PC-9 (cell line): ENCODE measurements at regions not wholly inside any gene's neighbourhood (a gene's known extent, or its start where the extent isn't known, plus 50 kb on each side); places are given as distances from the start of the nearest gene placed in this dataset.

ENCODE experiments used
- EZH2 ChIP-seq: fragments of 200-600 bp; sonication (generic); IDR thresholded peaks from 2 replicates; pipeline ENCODE4 v1.8.0; 2017; ENCODE audit warnings: antibody characterized with exemption, low read depth
- TF ChIP-seq, protein P1 (sequence below): fragments of 200-600 bp; sonication (generic); conservative IDR thresholded peaks from 2 replicates; pipeline ENCODE4 v1.6.1; 2017; ENCODE audit warnings: mixed run types, antibody characterized with exemption, mild to moderate bottlenecking, moderate library complexity

DNA sequence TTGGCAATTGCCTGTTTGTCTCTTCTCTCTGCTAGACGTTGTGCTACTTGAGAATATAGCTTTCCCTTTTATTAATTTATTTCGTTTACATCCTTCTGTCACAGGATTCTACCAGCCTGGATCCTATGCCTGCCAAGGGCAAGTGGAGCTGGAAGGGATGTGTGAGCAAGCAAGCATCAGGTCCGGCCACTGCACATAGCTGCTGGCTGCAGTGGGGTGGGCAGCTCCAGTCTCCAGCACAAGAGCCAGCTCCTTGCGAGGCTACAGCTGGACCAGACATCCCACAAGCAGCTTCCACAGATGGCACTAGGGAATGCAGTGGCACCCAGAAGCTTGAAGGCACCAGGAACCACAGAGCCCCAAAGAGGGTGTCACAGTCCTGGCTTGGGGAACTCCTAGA, 225.0 kb downstream of the KCNC2 start:
- TF ChIP-seq, protein P1, sequence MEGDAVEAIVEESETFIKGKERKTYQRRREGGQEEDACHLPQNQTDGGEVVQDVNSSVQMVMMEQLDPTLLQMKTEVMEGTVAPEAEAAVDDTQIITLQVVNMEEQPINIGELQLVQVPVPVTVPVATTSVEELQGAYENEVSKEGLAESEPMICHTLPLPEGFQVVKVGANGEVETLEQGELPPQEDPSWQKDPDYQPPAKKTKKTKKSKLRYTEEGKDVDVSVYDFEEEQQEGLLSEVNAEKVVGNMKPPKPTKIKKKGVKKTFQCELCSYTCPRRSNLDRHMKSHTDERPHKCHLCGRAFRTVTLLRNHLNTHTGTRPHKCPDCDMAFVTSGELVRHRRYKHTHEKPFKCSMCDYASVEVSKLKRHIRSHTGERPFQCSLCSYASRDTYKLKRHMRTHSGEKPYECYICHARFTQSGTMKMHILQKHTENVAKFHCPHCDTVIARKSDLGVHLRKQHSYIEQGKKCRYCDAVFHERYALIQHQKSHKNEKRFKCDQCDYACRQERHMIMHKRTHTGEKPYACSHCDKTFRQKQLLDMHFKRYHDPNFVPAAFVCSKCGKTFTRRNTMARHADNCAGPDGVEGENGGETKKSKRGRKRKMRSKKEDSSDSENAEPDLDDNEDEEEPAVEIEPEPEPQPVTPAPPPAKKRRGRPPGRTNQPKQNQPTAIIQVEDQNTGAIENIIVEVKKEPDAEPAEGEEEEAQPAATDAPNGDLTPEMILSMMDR, result no peak
- no peak for TF ChIP-seq EZH2
